Glutamatergic neuron (in vitro differentiated cells): ENCODE measurements at regions not wholly inside any gene's neighbourhood (a gene's known extent, or its start where the extent isn't known, plus 50 kb on each side); places are given as distances from the start of the nearest gene placed in this dataset.

ENCODE experiments used
- DNase-seq: peaks from one replicate; pipeline ENCODE4 v3.0.0; 2022
- H3K27ac Mint-ChIP-seq: one replicate; pipeline ENCODE4 v1.8.0; 2020; ENCODE audit warnings: mild to moderate bottlenecking, mixed read lengths, inconsistent platforms; ENCODE audit not compliant: unreplicated experiment
- H3K27me3 Mint-ChIP-seq: one replicate; pipeline ENCODE4 v1.8.0; 2020; ENCODE audit warnings: mild to moderate bottlenecking, moderate library complexity, mixed read lengths, inconsistent platforms; ENCODE audit not compliant: unreplicated experiment
- H3K36me3 Mint-ChIP-seq: one replicate; pipeline ENCODE4 v1.8.0; 2020; ENCODE audit warnings: mild to moderate bottlenecking, mixed read lengths, inconsistent platforms; ENCODE audit not compliant: unreplicated experiment
- H3K4me1 Mint-ChIP-seq: one replicate; pipeline ENCODE4 v1.8.0; 2020; ENCODE audit warnings: mild to moderate bottlenecking, low read depth, mixed read lengths, inconsistent platforms; ENCODE audit not compliant: unreplicated experiment
- H3K4me3 Mint-ChIP-seq: one replicate; pipeline ENCODE4 v1.8.0; 2020; ENCODE audit warnings: mild to moderate bottlenecking, mixed read lengths, inconsistent platforms; ENCODE audit not compliant: unreplicated experiment
- H3K9me3 Mint-ChIP-seq: one replicate; pipeline ENCODE4 v1.8.0; 2020; ENCODE audit warnings: mild to moderate bottlenecking, moderate library complexity, mixed read lengths, inconsistent platforms; ENCODE audit not compliant: unreplicated experiment
- CTCF ChIP-seq: fragments of 200-600 bp; sonication (generic); IDR thresholded peaks from one replicate; pipeline ENCODE4 v1.5.0; 2021; ENCODE audit not compliant: partially characterized antibody, unreplicated experiment

GRCh38 chr4:119721878-119722277 lies 93.3 kb upstream of the PDE5A start:
- H3K4me3 Mint-ChIP-seq = no peak overlapping the region
- H3K4me1 Mint-ChIP-seq = no peaks in the 10 kb centered on the region
- no peak overlapping the region for H3K27ac Mint-ChIP-seq
- no peaks in the 10 kb centered on the region for H3K27me3 Mint-ChIP-seq
- H3K9me3 Mint-ChIP-seq = peaks cover 2% of the 10 kb centered on the region
- no peak for DNase-seq
- no peak for TF ChIP-seq CTCF
- peaks cover 21% of the 10 kb centered on the region for H3K36me3 Mint-ChIP-seq

- H3K36me3 Mint-ChIP-seq = peaks cover 27% of the 10 kb centered on the region
- H3K4me3 Mint-ChIP-seq = no peak overlapping the region
- H3K27me3 Mint-ChIP-seq = no peaks in the 10 kb centered on the region
- peaks cover 7% of the 10 kb centered on the region for H3K9me3 Mint-ChIP-seq
- no peaks in the 10 kb centered on the region for H3K4me1 Mint-ChIP-seq
- no peak for TF ChIP-seq CTCF
- no peak overlapping the region for H3K27ac Mint-ChIP-seq
- no peak for DNase-seq
Observed at GRCh38 chr4:119715490-119716445, 87.2 kb upstream of the PDE5A start.

GRCh38 chr4:119709418-119709817 lies 80.8 kb upstream of the PDE5A start:
- no peak for DNase-seq
- H3K4me1 Mint-ChIP-seq = no peaks in the 10 kb centered on the region
- no peak overlapping the region for H3K4me3 Mint-ChIP-seq
- no peak for TF ChIP-seq CTCF
- H3K27ac Mint-ChIP-seq = no peak overlapping the region
- peaks cover 4% of the 10 kb centered on the region for H3K9me3 Mint-ChIP-seq
- H3K27me3 Mint-ChIP-seq = no peaks in the 10 kb centered on the region
- H3K36me3 Mint-ChIP-seq = peaks cover 9% of the 10 kb centered on the region

GRCh38 chr4:119707336-119707735 lies 78.7 kb upstream of the PDE5A start:
- H3K4me1 Mint-ChIP-seq = no peaks in the 10 kb centered on the region
- no peaks in the 10 kb centered on the region for H3K27me3 Mint-ChIP-seq
- DNase-seq = no peak
- no peak for TF ChIP-seq CTCF
- H3K9me3 Mint-ChIP-seq = peaks cover 4% of the 10 kb centered on the region
- H3K4me3 Mint-ChIP-seq = no peak overlapping the region
- H3K27ac Mint-ChIP-seq = no peak overlapping the region
- H3K36me3 Mint-ChIP-seq = peaks cover 9% of the 10 kb centered on the region

GRCh38 chr4:119706804-119707203 lies 78.2 kb upstream of the PDE5A start:
- H3K4me1 Mint-ChIP-seq = no peaks in the 10 kb centered on the region
- no peak overlapping the region for H3K4me3 Mint-ChIP-seq
- DNase-seq = no peak
- TF ChIP-seq CTCF = no peak
- H3K27me3 Mint-ChIP-seq = no peaks in the 10 kb centered on the region
- H3K27ac Mint-ChIP-seq = no peak overlapping the region
- peaks cover 4% of the 10 kb centered on the region for H3K9me3 Mint-ChIP-seq
- peaks cover 9% of the 10 kb centered on the region for H3K36me3 Mint-ChIP-seq
